Omental fat pad (tissue), 3 donors: ENCODE measurements at regions not wholly inside any gene's neighbourhood (a gene's known extent, or its start where the extent isn't known, plus 50 kb on each side); places are given as distances from the start of the nearest gene placed in this dataset.

ENCODE experiments used
- ATAC-seq: fragments of 150-250 bp; one replicate; pipeline ENCODE4 v1.9.1; 2016; ENCODE audit warnings: mild to moderate bottlenecking, moderate library complexity; ENCODE audit not compliant: low FRiP score
- DNase-seq: peaks from one replicate; pipeline ENCODE4 v3.0.0-alpha.2; 2019; ENCODE audit warnings: low spot score
- TF ChIP-seq, protein P1 (sequence below), 3 donors: fragments of 450-650 bp; IDR thresholded peaks; one replicate each; pipeline ENCODE4 v1.5.1; 2016 to 2017; ENCODE audit warnings: antibody characterized with exemption in 3 of 3, mild to moderate bottlenecking in 3 of 3, moderate library complexity in 2 of 3

DNA sequence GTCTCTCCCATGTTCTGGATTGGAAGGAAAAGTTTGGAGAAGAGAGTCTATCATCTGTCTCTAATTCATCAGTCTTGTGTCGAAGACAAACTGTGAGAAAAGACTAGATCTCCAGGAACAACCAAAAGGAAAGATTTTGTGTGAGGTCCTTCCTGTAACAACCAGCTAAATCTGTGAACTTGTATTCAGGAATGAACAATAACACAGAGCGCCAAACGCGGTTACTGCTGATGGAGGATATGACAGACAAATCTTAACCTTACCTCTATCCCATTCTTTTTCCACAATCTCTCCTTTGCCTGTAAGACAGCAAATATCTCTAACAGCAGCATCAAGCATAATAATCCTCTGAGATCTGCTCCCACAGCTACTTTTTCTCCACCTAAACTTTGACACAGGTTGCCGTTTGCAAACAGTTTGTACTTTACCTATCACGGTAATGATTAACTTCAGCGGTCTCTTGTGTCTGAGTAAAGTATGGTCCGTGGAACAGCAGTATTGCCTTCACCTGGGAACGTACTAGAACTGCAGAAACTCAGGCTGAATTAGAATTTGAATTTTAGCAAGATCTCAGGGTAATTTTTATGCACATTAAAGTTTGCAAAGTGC lies 387.6 kb downstream of the ELAVL2 start:
- no peak for DNase-seq
- TF ChIP-seq, protein P1, sequence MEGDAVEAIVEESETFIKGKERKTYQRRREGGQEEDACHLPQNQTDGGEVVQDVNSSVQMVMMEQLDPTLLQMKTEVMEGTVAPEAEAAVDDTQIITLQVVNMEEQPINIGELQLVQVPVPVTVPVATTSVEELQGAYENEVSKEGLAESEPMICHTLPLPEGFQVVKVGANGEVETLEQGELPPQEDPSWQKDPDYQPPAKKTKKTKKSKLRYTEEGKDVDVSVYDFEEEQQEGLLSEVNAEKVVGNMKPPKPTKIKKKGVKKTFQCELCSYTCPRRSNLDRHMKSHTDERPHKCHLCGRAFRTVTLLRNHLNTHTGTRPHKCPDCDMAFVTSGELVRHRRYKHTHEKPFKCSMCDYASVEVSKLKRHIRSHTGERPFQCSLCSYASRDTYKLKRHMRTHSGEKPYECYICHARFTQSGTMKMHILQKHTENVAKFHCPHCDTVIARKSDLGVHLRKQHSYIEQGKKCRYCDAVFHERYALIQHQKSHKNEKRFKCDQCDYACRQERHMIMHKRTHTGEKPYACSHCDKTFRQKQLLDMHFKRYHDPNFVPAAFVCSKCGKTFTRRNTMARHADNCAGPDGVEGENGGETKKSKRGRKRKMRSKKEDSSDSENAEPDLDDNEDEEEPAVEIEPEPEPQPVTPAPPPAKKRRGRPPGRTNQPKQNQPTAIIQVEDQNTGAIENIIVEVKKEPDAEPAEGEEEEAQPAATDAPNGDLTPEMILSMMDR (IDR thresholded peaks at IDR 0.05) = no peak
- no peak for ATAC-seq

DNA sequence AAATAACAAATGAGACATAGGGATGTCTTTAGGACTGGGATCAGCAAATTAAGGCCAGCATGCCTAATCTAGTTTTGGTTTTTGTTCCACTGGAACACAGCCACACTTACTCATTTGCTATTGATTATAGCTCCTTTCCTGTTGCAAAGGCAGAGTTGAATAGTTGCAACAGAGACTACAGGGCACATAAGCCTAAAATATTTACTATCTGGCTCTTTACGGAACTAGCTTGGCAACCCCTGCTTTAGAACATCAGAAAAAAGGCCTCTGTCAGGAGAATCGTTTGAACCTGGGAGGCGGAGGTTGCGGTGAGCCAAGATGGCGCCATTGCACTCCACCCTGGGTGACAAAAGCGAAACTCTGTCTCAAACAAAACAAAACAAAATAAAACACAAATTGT lies 384.8 kb downstream of the ELAVL2 start:
- TF ChIP-seq, protein P1 (IDR thresholded peaks at IDR 0.05) = no peak
- DNase-seq (no peak), ATAC-seq (no peak)

DNA sequence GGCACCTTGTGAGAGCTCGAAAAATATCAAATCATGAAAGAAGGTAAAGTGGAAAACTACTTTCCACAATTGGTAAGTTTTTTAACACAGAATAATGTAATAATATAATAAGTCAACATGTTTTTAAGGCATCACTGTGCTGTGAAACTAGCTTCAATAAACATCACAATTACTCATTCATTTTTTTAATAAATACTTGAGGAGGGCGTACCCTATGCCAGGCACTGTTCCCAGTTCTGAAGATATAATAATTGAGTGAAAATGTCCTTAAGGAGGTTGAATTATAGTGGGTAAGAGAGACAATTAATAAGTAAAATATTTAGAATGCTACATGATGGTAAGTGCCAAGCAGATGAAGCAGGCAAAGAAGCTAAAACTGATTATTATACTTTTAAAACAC lies 381.4 kb downstream of the ELAVL2 start:
- DNase-seq (no peak), ATAC-seq (peak; percentile 42)
- TF ChIP-seq, protein P1 (IDR thresholded peaks at IDR 0.05) = no peak

DNA sequence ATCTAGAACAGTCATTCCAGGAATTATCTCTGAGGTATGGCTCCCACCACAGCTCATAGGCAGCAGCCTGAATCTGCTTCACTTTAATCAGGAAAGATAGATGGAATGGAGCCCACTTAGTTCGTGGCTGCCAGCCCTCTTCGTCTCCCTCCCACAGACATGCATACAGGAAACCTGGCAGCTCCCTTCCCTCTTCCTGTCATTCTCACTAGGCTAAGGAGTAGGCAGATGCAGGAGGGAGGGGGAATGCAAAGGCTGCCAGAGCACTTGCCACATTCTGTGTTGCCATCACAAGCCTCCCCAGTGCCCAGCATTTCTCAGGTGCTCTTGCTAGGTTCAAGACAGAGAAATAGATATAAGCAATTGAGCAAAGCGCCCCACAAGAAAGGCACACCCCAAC lies 378.9 kb downstream of the ELAVL2 start:
- no peak for DNase-seq
- peak; percentile 78 for ATAC-seq
- TF ChIP-seq, protein P1 (IDR thresholded peaks at IDR 0.05) = no peak

DNA sequence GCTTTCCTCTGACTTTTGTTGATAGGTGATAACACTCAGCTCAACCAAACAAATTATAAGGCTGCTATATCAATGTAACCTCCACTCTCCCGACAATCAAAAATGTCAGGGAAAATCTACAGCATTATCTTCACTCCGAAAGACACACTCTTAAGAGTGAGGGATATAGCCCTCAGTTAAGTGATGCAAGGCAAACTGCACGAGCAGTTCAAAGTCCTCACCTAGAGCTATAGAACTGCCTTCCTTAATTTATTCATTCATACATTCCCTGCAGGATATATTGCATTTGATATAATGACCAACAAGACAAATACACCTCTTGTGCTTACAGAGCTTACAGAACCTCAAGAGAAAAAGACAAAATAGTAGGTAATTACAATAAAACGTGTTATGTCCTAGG lies 378.1 kb downstream of the ELAVL2 start:
- DNase-seq = no peak
- TF ChIP-seq, protein P1 (IDR thresholded peaks at IDR 0.05) = no peak
- ATAC-seq = no peak

DNA sequence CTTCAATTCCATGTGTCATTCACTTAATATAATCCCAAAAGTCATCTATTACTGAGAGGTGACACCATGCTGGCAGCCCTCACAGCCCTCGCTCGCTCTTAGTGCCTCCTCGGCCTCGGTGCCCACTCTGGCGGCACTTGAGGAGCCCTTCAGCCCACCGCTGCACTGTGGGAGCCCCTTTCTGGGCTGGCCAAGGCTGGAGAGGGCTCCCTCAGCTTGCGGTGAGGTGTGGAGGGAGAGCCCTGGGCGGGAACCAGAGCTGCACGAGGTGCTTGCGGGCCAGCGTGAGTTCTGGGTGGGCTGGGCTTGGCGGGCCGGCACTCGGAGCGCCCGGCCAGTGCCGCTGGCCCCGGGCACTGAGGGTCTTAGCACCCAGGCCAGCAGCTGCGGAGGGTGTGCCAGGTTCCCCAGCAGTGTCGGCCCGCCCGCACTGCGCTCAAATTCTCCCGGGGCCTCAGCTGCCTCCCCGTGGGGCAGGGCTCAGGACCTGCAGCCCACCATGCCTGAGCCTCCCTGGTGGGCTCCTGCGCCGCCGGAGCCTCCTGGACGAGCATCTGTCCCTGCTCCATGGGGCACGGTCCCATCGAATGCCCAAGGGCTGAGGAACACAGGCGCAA lies 374.1 kb downstream of the ELAVL2 start:
- TF ChIP-seq, protein P1 (IDR thresholded peaks at IDR 0.05) = no peak
- no peak for ATAC-seq
- DNase-seq = no peak

DNA sequence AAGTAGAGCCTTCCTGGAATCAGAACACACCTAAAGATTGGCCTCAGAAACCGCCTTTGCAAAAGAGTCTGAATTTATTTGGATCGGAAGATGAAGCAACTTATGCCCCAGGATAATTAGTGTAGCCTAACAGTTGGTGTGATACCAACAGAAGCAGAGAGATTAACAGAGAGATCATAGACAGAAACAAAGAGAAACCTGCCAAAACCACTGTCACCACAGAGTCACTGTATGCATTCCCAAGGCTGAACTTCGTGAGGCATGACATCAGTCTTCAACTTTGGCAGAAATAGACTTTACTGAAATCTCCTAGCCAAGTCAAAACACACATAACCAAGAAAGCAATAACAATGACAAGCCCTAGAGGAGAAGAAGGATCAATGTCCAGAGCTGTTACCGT lies 361.8 kb downstream of the ELAVL2 start:
- ATAC-seq (no peak), DNase-seq (no peak)
- TF ChIP-seq, protein P1 (IDR thresholded peaks at IDR 0.05) = no peak
